ENCODE measurements at regions not wholly inside any gene's neighbourhood (a gene's known extent, or its start where the extent isn't known, plus 50 kb on each side); places are given as distances from the start of the nearest gene placed in this dataset.

DNA sequence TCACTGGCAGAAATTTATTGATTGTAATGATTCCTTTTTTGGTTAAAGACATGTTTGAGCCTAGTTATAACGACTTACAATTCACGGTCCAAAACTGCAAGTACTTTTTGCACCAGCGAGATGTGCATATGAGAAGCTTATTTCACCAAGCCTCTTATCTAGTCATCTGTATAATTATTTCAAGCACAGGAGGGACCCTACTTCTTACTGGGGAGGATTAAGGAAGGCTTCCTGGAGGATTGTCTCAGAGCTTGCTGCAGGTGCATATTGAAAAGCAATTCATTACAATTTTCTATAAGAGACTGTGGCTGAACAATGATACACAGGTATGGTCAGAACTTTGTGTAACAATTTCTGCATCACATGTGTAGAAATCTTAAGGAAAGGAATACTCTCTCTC, 152.9 kb downstream of the CAND1 start:
- H3K4me1 ChIP-seq (ENCODE audit: control insufficient read depth in 4 of 4, insufficient read depth in 4 of 4, low read length in 3 of 4) = no peaks in the 10 kb centered on the region
- H3K36me3 ChIP-seq (ENCODE audit: control insufficient read depth in 4 of 4, insufficient read depth in 3 of 4, low read depth in 1 of 4, low read length in 3 of 4) = no peaks in the 10 kb centered on the region
- H3K9me3 ChIP-seq (ENCODE audit: control insufficient read depth in 4 of 4, low read length in 3 of 4) = no peaks in the 10 kb centered on the region
- no peak overlapping the region for H3K27ac ChIP-seq (ENCODE audit: low read depth in 1 of 2, low read length in 2 of 2)
- no peak overlapping the region for H3K9ac ChIP-seq (ENCODE audit: low read depth in 1 of 2, low read length in 2 of 2)
- TF ChIP-seq TAF1 (conservative IDR thresholded peaks at IDR 0.05) (no peak), NR2F2 (IDR thresholded peaks at IDR 0.05) (no peak), FOXA1 (IDR thresholded peaks at IDR 0.05) (no peak), RAD21 (IDR thresholded peaks at IDR 0.05) (no peak), EGR1 (IDR thresholded peaks at IDR 0.05; ENCODE audit: low read depth in 2 of 2) (no peak), HNF4G (IDR thresholded peaks at IDR 0.05) (no peak), REST (IDR thresholded peaks at IDR 0.05) (no peak), GABPA (IDR thresholded peaks at IDR 0.05 in 1 of 2, conservative IDR thresholded peaks at IDR 0.05 in 1 of 2) (no peak), YY1 (IDR thresholded peaks at IDR 0.05) (no peak), FOXA2 (IDR thresholded peaks at IDR 0.05) (no peak), ATF3 (IDR thresholded peaks at IDR 0.05) (no peak), HNF4A (conservative IDR thresholded peaks at IDR 0.05) (no peak), SP1 (IDR thresholded peaks at IDR 0.05) (no peak)
- TF ChIP-seq, protein P1, sequence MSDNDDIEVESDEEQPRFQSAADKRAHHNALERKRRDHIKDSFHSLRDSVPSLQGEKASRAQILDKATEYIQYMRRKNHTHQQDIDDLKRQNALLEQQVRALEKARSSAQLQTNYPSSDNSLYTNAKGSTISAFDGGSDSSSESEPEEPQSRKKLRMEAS (IDR thresholded peaks at IDR 0.05) = no peak
- H3K27me3 ChIP-seq (ENCODE audit: control insufficient read depth in 4 of 4, insufficient read depth in 4 of 4, low read length in 3 of 4) = no peaks in the 10 kb centered on the region
- no peak for DNase-seq (ENCODE audit: low spot score)
- WGBS = 90% methylated on average over 3 of the region's 3 CpGs
- no peak overlapping the region for H3K4me3 ChIP-seq (ENCODE audit: low read depth in 1 of 3, low read length in 3 of 3)

- 86% methylated on average over 1 of the region's 1 CpG for WGBS
- H3K27ac ChIP-seq (ENCODE audit: low read depth in 1 of 2, low read length in 2 of 2) = no peak overlapping the region
- H3K4me1 ChIP-seq (ENCODE audit: control insufficient read depth in 4 of 4, insufficient read depth in 4 of 4, low read length in 3 of 4) = no peaks in the 10 kb centered on the region
- TF ChIP-seq ZBTB33 (IDR thresholded peaks at IDR 0.05) = no peak
- H3K9me3 ChIP-seq (ENCODE audit: control insufficient read depth in 4 of 4, low read length in 3 of 4) = no peaks in the 10 kb centered on the region
- no peak for DNase-seq (ENCODE audit: low spot score)
- no peaks in the 10 kb centered on the region for H3K36me3 ChIP-seq (ENCODE audit: control insufficient read depth in 4 of 4, insufficient read depth in 3 of 4, low read depth in 1 of 4, low read length in 3 of 4)
- H3K9ac ChIP-seq (ENCODE audit: low read depth in 1 of 2, low read length in 2 of 2) = no peak overlapping the region
- H3K4me3 ChIP-seq (ENCODE audit: low read depth in 1 of 3, low read length in 3 of 3) = no peak overlapping the region
- no peaks in the 10 kb centered on the region for H3K27me3 ChIP-seq (ENCODE audit: control insufficient read depth in 4 of 4, insufficient read depth in 4 of 4, low read length in 3 of 4)
Measured at GRCh38 chr12:67424784-67425183, 155.6 kb downstream of the CAND1 start.
